ENCODE measurements at regions not wholly inside any gene's neighbourhood (a gene's known extent, or its start where the extent isn't known, plus 50 kb on each side); places are given as distances from the start of the nearest gene placed in this dataset.

DNA sequence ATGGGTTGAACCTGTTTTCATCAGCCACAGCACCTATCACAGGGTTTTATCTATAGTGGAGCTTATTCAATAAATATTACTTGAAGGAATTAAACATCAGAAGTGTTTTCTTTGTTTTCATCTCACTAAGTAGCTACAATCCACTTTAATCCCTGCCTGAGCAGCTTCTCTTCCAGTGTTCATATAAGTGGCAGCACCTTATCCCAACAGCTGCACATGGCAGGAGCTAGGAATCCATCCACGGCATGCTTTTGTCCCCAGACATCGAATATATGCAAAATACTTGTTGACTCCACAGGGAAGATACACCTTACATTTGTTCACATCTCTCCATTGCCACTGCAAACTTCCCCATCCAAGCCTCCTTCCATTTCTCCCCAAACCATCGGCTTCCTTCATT, 549.8 kb upstream of the FAM241A start:
- no peak for DNase-seq (ENCODE audit: low read depth)

DNA sequence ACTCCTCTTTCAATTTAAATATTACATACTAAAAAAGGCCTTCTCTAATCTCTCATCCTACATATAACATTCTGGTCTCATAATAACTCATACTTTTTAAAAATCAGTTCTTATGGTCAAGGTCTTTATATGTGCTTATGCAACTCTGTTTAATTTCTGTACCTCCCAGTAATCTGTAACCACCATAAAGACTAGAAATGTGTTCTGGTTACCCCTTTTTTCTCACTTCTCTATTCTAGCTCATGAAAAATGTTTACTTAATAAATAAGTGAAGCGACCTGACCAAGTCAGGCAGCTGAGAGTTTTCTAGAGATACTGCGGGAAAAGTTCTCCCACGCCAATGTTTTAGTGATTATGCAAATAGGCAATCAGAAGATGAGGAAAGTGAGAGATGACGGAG, 548.8 kb upstream of the FAM241A start:
- DNase-seq (ENCODE audit: low read depth) = no peak

DNA sequence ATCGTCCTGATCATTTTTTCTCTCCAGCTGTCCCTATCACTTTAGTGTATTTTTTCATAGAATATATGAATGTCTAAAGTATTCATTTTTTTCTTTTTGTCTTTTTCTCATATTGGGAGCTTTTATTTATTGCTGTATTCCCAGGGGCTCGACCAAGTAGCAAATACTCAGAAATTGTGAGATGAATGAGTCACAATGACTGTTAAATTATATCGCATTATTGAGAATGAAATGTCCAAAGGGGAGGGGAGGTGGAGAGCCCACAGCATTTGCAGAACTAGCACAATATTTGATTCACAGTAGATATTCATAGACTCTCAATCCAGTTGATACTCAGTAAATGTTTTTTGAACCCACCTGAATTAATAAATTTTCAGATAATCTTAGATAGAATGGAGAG, 543.6 kb upstream of the FAM241A start:
- DNase-seq (ENCODE audit: low read depth) = no peak

DNA sequence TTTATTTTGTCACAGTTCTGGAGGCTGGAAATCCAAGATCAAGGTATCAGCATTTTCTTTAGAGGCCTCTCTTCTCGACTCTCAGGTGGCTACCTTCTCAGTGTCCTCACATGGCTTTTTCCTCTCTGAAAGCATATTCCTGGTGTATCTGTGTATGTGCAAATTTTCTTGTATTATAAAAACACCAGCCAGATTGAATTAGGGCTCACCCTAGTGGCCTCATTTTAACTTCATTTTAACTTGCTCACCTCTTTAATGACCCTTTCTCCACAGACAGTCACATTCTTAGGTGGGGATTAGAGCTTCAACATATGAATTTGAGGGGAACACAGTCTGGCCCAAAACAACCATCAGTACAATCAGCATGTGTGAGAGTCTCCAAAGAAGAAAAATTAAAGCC, 542.4 kb upstream of the FAM241A start:
- DNase-seq (ENCODE audit: low read depth) = no peak

DNA sequence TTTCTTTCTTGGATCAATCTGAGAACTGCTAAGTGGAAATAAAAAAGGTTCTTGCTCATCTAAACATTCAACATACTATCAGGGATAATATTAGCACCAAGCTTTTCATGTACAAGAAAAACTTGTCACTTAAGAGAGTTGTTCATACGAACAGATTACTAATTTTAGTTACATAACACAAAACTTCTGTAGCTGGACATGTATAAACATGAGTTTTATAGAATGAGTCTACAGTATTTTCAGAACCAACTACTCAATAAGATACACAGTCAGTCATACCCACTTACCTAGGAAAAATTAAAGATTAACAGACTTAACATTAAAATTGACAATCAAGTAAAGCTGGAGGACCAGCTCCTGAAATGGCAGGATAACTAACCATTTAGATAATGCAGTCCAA, 540.1 kb upstream of the FAM241A start:
- no peak for DNase-seq (ENCODE audit: low read depth)

DNA sequence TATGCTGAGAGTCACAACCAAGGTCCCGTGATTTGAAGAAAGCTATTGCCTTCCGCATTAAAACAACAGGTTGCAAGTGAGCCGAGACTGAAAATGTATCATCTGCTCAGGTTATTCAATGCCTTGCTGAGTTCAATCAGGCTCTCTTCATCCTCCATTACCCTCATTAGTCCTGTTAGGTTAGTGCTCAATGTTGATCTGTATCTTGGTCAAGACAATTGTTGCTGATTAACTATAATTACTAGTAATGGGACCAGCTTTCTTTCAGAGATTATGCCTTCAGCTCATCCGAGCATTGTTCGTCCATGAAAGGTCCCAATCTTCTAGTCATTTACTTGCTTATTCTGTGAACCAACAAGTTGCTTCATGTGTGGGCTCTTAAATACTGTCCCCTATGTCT, 534.6 kb upstream of the FAM241A start:
- no peak for DNase-seq (ENCODE audit: low read depth)

DNA sequence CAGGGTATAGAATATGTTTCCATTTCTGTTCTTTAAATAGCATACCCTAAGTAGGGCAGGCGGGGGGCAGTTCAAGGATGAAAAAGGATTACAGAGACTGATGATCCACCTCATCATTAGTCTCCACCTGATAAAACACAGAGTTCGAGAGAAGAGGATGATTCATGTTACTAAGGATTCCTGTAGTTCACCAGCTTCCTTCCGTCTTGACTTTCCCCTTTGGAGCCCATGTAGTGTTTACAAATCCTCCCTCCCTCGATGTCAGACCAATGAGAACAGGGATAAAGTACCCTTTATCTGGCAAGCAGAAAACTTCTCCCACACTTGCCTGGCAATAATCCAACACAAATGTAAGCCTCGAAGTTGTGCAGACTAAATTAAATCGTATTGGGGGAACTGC, 526.3 kb upstream of the FAM241A start:
- DNase-seq (ENCODE audit: low read depth) = no peak

DNA sequence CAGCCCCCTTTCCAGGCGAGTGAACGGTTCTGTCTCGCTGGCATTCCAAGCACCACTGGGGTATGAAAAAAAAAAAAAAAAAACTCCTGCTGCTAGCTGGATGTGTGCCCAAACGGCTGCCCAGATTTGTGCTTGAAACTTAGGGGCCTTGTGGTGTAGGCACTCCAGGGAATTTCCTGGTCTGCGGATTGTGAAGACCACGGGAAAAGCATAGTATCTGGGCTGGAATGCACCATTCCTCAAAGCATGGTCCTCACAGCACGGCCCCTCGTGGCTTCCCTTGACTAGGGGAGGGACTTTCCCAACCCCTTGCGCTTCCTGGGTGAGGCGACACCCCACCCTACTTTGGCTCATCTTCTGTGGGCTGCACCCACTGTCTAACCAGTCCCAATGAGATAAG, 516.8 kb upstream of the FAM241A start:
- DNase-seq (ENCODE audit: low read depth) = no peak

DNA sequence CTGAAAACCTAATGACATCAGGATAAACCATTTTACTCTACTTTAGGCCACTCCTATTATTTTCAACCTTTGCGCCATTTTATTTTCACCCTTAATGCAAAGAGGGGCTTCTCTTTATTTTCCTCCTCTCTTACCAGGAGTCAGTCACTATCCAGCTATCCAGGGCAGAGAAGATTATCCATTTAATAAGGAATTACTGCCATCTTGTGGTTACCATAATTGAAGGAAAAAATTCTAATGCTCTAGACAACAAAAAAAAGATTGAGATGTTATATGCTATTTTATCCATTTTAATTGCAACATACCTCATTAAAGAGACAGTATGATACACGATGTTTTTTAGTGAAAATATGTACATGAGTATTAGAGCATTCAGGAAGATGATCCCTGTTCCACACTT, 514.5 kb upstream of the FAM241A start:
- DNase-seq (ENCODE audit: low read depth) = no peak

DNA sequence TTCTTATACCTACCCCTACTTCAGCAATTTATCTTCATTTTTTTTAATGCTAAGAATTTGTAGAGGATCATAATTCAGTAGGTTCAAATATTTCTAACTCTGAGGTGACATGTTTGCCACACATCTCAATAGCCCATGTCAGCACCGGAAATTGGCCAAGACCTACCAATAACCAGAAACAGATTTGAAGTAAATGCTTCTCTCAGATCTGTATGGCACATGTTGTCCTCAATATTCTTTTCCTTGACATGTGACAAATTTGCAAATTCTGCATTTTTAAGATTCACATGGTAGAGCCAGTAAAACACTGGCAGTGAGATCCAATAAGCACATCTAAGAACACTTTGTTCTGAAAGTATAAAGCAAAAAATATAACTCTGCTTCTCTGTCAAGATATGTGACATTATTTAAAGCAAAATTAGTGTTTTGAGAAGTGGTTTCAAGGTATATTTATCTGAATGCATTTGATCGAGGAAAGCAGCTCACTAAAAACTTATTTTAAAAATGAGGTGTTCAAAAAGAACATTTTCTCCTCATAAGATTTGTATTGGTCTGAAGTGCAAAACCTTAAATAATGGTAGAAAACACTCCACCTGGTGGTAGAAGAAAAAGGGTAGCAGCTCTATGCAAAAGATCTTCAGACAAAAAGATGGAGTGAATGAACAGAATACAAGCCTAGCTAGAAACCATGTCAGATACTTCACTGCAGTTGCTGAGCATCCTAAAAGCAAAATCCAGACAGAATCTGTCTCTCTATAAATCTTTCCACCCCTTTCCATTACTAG, 513.8 kb upstream of the FAM241A start:
- no peak for DNase-seq (ENCODE audit: low read depth)

DNA sequence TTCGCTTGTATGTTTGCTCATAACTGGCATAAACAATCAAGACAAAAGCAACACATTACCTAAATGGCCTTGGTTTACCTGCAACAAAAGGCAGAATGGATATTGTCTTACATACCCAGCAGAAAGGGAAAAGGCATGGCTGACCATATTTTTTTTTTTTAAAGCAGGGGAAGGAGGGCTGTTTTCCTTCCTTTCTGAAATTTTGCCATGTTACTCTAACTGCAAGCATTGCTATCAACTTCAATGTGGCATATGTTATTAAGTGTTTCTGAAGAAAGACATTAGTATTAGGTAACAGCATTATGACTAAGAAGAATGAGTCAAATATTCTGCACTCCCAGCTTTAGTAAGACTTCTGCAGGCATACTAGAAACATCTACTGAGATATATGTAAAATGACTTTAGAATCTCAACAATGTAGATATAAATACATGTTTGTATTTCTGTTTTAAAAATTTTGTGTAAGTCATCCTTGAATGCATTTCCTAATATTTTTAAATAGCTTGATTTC, 512.6 kb upstream of the FAM241A start:
- no peak for DNase-seq (ENCODE audit: low read depth)

DNA sequence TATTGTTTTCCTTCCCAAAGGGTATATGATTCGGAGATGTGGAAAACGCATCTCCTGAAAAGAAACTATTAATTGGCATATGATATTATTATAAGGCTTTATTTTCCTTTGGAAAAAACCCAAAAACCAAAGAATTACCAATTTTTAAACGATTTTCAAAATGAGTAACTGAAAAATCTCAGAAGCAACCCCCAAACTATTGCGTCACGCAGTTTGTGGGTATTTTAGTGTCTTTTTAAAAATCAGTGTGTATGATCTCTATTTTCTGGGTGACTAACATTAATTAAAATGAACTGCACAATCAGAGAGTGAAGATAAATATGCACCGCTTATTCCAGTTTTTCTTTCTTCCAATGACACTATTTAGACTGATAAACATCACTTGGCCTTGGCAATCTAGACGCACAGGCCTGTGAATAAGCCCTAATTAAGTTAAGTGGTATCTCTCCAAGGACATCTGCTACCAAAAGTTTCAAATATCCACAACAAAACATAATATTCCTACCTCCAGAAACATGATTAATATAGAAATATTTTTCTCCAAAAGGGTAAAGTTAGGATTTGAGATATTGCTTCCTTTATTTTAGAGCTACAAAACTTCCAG, 511.5 kb upstream of the FAM241A start:
- no peak for DNase-seq (ENCODE audit: low read depth)

DNA sequence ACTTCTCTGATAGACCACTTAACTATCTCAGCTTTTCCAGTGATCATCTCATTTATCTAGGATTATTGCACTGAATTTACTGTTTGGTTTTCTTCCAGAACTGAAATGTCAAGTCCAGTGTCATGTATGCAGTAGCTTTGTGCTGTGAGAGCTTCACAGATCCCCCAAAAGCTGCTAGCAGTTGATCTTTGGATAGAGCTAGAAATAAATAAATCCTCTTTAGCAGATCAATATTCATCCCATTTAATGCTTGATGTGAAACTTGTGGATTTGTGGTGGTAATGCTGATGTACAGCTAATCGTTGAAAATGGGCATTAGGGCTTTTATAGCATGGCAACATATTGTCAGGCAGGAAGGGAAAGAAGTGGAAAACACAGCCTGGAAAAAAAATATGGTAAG, 509.6 kb upstream of the FAM241A start:
- DNase-seq (ENCODE audit: low read depth) = no peak

DNA sequence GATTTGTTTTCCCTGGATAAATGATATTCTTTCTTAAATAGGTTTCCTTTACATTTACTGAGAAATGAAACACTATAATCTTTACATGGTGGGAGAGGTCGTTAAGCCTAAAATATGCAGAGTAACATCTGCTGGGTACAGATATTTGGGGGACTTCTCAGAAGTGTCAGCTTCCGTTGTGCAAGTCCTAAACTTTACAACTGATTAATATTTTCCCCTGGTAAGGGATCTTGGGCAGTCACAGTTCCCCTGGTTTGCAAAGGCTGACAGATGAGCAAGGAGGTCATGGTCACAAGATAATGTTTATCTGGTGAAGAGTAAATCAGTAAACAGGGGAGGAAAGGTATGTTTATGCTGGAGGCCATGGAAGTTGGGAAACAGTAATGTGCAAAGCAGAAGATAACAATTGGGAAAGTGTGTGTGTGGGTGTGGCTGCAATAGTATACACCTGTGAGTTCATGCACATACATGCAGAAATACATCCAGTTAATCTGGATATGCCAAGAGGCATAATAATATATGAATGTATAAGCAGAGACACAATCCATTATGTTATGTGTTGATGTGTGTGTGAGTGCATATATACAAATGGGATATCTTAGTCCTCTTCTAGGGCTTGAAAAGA, 508.2 kb upstream of the FAM241A start:
- DNase-seq (ENCODE audit: low read depth) = no peak

DNA sequence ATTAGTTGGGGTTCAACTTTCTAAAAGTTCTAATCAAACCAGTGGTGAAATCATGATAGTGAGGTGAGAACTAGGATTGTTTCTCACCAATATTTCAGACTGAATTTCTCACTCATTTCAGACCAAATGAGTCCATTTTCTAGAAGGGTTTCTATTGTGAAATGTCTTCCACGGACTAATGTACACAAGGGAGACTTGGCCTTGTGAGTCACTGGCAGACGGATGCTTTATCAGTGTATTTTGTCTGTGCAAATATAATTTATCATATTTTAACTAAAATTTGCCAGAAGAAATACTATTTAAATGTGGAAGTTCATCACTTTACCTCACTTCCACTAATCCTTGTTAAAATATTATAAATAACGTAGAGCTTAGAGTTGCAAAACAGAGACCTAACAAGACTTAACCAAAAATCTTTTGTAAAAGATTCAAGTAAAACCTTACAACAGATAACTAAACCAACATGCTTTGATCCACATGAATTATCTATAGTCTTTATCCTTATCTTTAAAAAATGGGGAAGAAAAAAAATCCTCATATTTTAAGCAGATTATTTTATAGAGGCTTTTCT, 506.0 kb upstream of the FAM241A start:
- DNase-seq (ENCODE audit: low read depth) = no peak

DNA sequence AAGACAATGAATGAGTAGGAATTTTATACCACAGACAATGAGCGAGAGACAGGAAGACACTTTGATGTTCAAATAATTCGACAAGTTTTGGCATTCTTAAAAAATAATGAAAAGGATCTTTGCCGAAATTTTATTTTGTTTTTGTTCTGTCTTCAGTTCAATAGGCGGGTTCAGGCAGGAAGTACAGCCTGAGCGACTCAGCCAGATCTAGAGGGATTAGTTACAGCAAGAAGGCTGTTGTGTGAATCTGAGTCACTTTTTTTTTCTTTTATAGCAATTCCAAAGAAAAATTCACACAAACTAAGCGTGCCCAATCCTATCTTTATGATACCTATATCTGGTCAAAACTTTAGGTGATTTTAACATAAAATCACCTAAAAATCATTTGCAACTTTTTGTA, 505.4 kb upstream of the FAM241A start:
- DNase-seq (ENCODE audit: low read depth) = no peak

DNA sequence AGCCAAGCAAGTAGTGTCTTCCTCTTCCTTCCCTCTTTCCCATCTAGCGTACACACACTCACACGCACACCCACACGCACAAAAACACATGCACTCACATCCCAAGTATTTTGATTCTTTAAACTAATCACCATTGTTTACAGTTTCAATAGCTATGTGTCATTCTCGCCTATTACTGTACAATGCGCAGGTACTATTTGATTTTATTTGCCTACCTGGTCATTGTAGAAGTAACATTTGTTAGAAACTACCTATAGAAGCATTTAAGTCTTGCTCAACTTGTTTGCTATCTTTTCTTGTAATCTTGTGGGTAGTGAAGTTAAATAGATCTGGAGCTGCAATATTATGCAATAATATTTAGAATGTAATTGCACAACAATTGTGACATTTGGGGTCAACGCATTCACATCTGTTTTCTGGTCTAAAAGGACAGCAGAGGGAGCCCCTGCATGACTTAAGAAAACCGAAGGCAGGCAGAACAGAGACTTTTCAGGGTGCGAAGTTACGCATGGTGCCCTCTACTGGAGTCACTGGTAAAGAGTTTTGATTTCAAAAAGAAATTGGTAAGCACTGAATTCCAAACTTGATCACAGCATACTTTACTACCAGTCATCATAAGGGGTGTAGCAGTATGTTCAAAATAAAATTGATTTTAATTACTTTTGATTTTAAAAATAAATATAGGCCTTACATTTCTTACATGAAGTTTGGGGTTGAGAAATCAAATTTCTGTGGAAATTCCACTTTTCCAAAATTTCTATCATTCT, 503.3 kb upstream of the FAM241A start:
- DNase-seq (ENCODE audit: low read depth) = no peak

DNA sequence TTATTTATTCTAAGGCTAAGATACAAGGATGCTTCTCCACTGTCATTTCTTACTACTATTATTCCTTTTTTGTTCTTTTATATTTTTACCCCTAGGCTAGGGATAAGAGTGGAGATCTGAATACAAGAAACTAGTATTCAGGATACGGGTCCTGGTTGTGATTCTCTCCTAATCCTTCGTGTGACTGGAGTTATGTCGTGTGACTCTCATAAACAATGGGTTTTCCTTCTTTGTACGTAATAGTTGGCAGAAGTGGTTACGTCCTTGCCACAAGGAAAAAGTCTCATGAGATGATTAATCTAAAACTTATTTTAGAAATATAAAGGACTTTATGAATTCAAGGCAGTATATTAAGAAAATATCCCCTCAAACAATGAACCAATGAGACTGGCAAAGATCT, 497.2 kb upstream of the FAM241A start:
- DNase-seq (ENCODE audit: low read depth) = no peak

DNA sequence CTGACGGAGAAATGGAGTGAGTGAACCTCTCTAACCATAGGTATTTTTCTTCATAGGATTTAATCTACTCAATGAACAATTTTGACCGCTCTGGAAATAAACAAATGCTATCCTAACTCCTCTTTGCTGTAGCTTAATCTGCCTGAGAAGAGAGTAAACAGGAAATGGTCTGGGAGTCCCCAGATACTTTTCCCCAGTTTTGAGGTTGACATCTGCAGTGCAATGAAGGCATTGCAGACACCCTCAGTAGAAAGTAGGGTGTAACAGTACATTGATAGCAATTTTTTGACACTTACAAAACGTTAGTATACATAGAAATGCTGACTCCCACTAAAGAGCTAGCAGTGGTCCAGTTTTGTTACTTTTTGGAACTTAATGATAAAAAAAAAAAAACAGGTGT, 495.9 kb upstream of the FAM241A start:
- no peak for DNase-seq (ENCODE audit: low read depth)

DNA sequence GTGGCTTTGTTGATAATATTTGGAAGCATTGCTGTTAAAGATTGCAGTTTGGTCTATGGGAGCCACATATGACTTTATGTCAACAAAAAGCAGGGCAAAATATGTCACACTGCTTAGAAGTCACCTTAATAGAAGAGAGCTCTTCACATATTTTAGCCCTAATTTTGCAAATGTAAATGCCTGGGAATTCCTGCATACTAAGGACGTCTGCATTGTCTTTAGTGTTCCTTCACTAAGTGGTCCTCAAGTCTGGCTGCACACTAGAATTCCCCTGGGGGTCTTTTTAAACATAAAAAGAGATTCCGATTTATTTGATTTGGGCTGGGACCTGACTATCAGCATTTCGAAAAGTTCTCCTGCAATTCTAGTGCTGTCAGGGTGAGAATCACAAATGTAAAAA, 495.1 kb upstream of the FAM241A start:
- DNase-seq (ENCODE audit: low read depth) = no peak

DNA sequence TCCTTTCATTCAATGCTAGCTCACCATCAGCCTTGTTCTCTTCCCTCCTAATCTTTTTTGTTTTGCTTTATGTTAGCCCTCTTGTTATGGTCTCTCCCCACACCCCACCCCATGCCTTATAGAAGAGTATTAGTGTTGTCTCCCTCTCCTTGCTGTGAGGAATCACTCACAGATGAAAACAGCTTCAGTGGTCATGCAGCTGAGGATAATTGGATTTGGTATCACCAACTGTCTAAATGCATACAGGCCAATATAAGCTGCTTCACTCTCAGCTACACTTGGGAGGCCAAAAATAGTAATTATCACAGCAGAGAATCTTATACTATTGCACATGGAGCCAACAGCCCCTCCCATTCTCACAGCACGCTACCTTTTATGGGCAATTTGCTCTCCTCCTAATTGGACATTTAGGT, 494.6 kb upstream of the FAM241A start:
- no peak for DNase-seq (ENCODE audit: low read depth)

DNA sequence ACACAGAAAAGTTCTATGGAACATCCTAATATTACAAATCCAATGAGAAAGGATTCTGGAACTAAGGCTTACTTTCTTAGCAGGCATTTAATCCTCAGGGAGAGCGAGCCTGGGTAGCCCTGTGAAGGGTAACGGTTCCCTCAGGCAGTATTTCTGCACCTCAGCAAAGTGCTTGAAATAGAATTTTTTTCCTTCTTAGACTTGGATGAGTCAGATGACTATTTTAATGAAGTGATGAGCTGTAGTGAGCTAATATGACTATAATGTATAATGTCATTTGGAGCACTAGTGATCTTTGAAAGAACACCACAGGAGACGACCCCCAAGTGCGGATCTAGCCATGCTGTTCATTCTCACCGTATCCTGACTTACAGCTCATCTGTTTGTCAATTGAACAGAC, 493.0 kb upstream of the FAM241A start:
- no peak for DNase-seq (ENCODE audit: low read depth)

All from activated T-helper 9 cell treated with anti-CD3 and anti-CD28 coated beads, Interleukin-2, amount 50 U/mL, for 16 hours (primary cell).